ENCODE measurements at regions not wholly inside any gene's neighbourhood (a gene's known extent, or its start where the extent isn't known, plus 50 kb on each side); places are given as distances from the start of the nearest gene placed in this dataset.

- Histone ChIP-seq H3K36me3 (no peaks in the 10 kb centered on the region), H3K9me3 (no peaks in the 10 kb centered on the region), H3K27me3 (no peaks in the 10 kb centered on the region), H3K4me1 (no peaks in the 10 kb centered on the region), H3K27ac (no peak overlapping the region), H3K4me3 (replicated peaks in 1 of 3) (no peak overlapping the region)
- TF ChIP-seq POLR2A (IDR thresholded peaks at IDR 0.05), result no peak
- TF ChIP-seq CTCF (IDR thresholded peaks at IDR 0.05), result no peak
- intact Hi-C loops (cut with DNase I), result no loop called here
- WGBS, 2 donors, result 86 to 93% methylated on average over 8 of the region's 8 CpGs
- no peak for DNase-seq
These were observed 206.7 kb upstream of the KCTD7 start for GRCh38 chr7:66421830-66422475.

- Histone ChIP-seq H3K9me3 (no peaks in the 10 kb centered on the region), H3K36me3 (no peaks in the 10 kb centered on the region), H3K4me1 (no peaks in the 10 kb centered on the region), H3K4me3 (replicated peaks in 1 of 3) (no peak overlapping the region), H3K27me3 (no peaks in the 10 kb centered on the region), H3K27ac (no peak overlapping the region)
- no peak for DNase-seq
- intact Hi-C loops (cut with DNase I), result no loop called here
- WGBS, 2 donors, result 90 to 93% methylated on average over 7 of the region's 7 CpGs
- TF ChIP-seq POLR2A (IDR thresholded peaks at IDR 0.05), result no peak
- TF ChIP-seq CTCF (IDR thresholded peaks at IDR 0.05), result no peak
These were observed 205.0 kb upstream of the KCTD7 start for GRCh38 chr7:66423729-66424128.

- no peak for DNase-seq
- Histone ChIP-seq H3K4me1 (no peaks in the 10 kb centered on the region), H3K9me3 (no peaks in the 10 kb centered on the region), H3K4me3 (replicated peaks in 1 of 3) (no peak overlapping the region), H3K27ac (no peak overlapping the region), H3K27me3 (no peaks in the 10 kb centered on the region), H3K36me3 (no peaks in the 10 kb centered on the region)
- intact Hi-C loops (cut with DNase I), result no loop called here
- WGBS, 2 donors, result 97 to 100% methylated on average over 6 of the region's 6 CpGs
- TF ChIP-seq POLR2A (IDR thresholded peaks at IDR 0.05), result no peak
- no peak for TF ChIP-seq CTCF (IDR thresholded peaks at IDR 0.05)
These were observed 202.3 kb upstream of the KCTD7 start for GRCh38 chr7:66426332-66426731.

GRCh38 chr7:66426996-66427395 is 201.7 kb upstream of the KCTD7 start:
- no peaks in the 10 kb centered on the region for H3K4me1 ChIP-seq
- TF ChIP-seq POLR2A (IDR thresholded peaks at IDR 0.05) (no peak), CTCF (IDR thresholded peaks at IDR 0.05) (no peak)
- no peak for DNase-seq
- H3K4me3 ChIP-seq (replicated peaks in 1 of 3), result no peak overlapping the region
- no peaks in the 10 kb centered on the region for H3K9me3 ChIP-seq
- H3K27ac ChIP-seq, result no peak overlapping the region
- H3K27me3 ChIP-seq, result no peaks in the 10 kb centered on the region
- WGBS, 2 donors, result 83 to 86% methylated on average over 5 of the region's 5 CpGs
- intact Hi-C loops (cut with DNase I), result no loop called here
- H3K36me3 ChIP-seq, result no peaks in the 10 kb centered on the region

- H3K27me3 ChIP-seq, result no peaks in the 10 kb centered on the region
- intact Hi-C loops (cut with DNase I), result no loop called here
- WGBS, 2 donors, result 95 to 97% methylated on average over 7 of the region's 7 CpGs
These were observed 200.7 kb upstream of the KCTD7 start for GRCh38 chr7:66427956-66428355.

More at GRCh38 chr7:66427956-66428355, 200.7 kb upstream of the KCTD7 start:
- DNase-seq, result no peak
- Histone ChIP-seq H3K36me3 (no peaks in the 10 kb centered on the region), H3K27ac (no peak overlapping the region), H3K4me3 (replicated peaks in 1 of 3) (no peak overlapping the region), H3K4me1 (no peaks in the 10 kb centered on the region), H3K9me3 (no peaks in the 10 kb centered on the region)
- TF ChIP-seq CTCF (IDR thresholded peaks at IDR 0.05) (no peak), POLR2A (IDR thresholded peaks at IDR 0.05) (no peak)
